Mucosa of descending colon (tissue), 3 donors: ENCODE measurements at regions not wholly inside any gene's neighbourhood (a gene's known extent, or its start where the extent isn't known, plus 50 kb on each side); places are given as distances from the start of the nearest gene placed in this dataset.
A peak's percentile ranks its signal among the peaks of the same experiment; 100 is the strongest.

Source experiments
- ATAC-seq: fragments of 200-7000 bp; cut with Tn5 transposase; one replicate; pipeline ENCODE4 v1.9.1; 2020; ENCODE audit warnings: mild to moderate bottlenecking, moderate library complexity
- DNase-seq, 3 donors: peaks; one replicate each; pipeline ENCODE4 v3.0.0-alpha.2; 2020
- H3K36me3 ChIP-seq: fragments of 200-600 bp; one replicate; pipeline ENCODE4 v1.8.0; 2021; ENCODE audit warnings: low read depth, mild to moderate bottlenecking
- H3K4me1 ChIP-seq: fragments of 200-600 bp; one replicate; pipeline ENCODE4 v1.8.0; 2021; ENCODE audit warnings: low read depth, mild to moderate bottlenecking
- H3K4me3 ChIP-seq: fragments of 200-600 bp; one replicate; pipeline ENCODE4 v1.8.0; 2021; ENCODE audit warnings: mild to moderate bottlenecking
- H3K9me3 ChIP-seq: fragments of 200-600 bp; one replicate; pipeline ENCODE4 v1.8.0; 2021; ENCODE audit warnings: mild to moderate bottlenecking
- intact Hi-C, 2 donors: fragments of 100-400 bp; cut with DNase I in 1 of 2; cut with micrococcal nuclease in 1 of 2; formaldehyde crosslinking; loops; one replicate each; pipeline versions ENCODE4 v1.11.0 to v1.11.1; 2022; cut with DNase I, micrococcal nuclease
- TF ChIP-seq, protein P1 (sequence below): fragments of 200-600 bp; IDR thresholded peaks from one replicate; pipeline ENCODE4 v1.8.0; 2022; ENCODE audit warnings: antibody characterized with exemption, mild to moderate bottlenecking
- donor health status: DM: no; HTN: no; CAD: no; lungs with moderate emphysema.
- donor health status: DM: no; HTN: no; CAD: no.
- donor health status: DM: no; HTN: yes; CAD: no.

DNA sequence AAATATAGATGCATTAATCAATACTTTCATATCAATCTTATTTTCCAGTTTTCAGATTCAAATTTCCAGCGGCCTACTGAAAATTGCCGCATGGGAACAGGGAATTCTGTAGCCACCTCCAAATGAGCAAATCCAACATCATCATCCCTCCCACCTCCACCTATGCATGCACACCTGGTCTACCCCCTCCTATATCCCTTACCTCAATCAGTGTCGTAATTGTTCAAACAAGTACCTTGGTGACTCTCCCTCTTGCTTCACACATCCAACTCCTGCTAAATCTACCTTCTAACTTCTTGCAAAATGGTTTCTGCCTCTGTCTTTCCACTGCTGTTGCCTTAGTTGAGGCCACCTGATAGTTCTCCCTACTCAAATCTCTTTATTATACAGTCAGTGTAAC lies 160.1 kb downstream of the SOX9 start:
- TF ChIP-seq, protein P1, sequence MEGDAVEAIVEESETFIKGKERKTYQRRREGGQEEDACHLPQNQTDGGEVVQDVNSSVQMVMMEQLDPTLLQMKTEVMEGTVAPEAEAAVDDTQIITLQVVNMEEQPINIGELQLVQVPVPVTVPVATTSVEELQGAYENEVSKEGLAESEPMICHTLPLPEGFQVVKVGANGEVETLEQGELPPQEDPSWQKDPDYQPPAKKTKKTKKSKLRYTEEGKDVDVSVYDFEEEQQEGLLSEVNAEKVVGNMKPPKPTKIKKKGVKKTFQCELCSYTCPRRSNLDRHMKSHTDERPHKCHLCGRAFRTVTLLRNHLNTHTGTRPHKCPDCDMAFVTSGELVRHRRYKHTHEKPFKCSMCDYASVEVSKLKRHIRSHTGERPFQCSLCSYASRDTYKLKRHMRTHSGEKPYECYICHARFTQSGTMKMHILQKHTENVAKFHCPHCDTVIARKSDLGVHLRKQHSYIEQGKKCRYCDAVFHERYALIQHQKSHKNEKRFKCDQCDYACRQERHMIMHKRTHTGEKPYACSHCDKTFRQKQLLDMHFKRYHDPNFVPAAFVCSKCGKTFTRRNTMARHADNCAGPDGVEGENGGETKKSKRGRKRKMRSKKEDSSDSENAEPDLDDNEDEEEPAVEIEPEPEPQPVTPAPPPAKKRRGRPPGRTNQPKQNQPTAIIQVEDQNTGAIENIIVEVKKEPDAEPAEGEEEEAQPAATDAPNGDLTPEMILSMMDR = no peak
- Histone ChIP-seq H3K9me3 (no peaks in the 10 kb centered on the region), H3K36me3 (no peaks in the 10 kb centered on the region), H3K4me1 (no peaks in the 10 kb centered on the region), H3K4me3 (no peak overlapping the region)
- DNase-seq (no peak), ATAC-seq (no peak)
- intact Hi-C loops = no loop called here

DNA sequence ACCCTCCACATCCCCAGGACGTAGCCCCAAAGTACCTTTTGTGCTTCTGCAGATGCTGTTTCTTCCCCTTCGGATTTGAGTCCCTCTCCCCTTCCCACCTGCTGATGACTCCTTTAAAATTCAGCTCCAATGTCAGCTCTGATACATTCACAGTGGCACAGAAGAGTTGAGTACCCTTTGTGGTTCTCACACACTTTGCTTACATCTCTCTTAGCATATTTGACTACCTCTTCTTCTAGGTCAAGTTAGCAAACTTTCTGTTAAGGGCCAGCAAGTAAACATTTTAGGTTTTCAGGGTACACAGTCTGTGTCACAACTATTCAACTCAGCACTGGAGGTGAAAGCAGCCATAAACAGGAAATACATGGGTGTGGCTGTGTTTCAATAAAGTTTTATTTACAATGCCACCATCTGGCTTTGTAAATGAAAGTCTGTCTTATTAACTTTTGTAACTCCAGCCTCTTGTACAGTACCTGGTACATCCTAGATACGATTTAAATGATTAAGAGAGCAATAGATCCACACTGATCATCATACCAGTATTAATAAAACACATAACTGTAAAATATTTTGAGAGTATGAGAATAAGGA lies 161.7 kb downstream of the SOX9 start:
- no peaks in the 10 kb centered on the region for H3K36me3 ChIP-seq
- TF ChIP-seq, protein P1 = no peak
- no peaks in the 10 kb centered on the region for H3K4me1 ChIP-seq
- DNase-seq (no peak), ATAC-seq (peak; percentile 40)
- intact Hi-C loops = no loop called here
- no peak overlapping the region for H3K4me3 ChIP-seq
- H3K9me3 ChIP-seq = no peaks in the 10 kb centered on the region

DNA sequence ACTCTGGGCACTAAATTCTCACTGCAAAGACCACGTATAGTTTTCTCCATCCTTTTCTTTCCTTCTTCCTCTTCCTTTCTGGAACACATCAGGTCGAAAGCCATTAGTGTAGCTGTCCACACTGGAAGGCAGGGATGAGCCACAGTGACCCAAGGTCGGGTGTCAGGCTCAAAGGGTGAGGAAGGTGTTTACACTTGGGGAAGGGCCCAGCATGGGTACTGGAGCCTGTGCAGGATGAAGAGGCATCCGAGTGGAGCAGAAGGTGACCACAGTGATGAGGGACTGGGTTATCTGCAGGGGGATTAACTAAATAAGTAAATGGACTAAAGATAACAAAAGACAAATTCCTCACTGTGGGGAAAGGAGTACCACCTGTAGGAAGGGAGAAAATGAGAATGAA lies 164.0 kb downstream of the SOX9 start:
- TF ChIP-seq, protein P1 = no peak
- no peak overlapping the region for H3K4me3 ChIP-seq
- H3K9me3 ChIP-seq = no peaks in the 10 kb centered on the region
- intact Hi-C loops = no loop called here
- DNase-seq (no peak), ATAC-seq (no peak)
- no peaks in the 10 kb centered on the region for H3K36me3 ChIP-seq
- H3K4me1 ChIP-seq = no peaks in the 10 kb centered on the region

DNA sequence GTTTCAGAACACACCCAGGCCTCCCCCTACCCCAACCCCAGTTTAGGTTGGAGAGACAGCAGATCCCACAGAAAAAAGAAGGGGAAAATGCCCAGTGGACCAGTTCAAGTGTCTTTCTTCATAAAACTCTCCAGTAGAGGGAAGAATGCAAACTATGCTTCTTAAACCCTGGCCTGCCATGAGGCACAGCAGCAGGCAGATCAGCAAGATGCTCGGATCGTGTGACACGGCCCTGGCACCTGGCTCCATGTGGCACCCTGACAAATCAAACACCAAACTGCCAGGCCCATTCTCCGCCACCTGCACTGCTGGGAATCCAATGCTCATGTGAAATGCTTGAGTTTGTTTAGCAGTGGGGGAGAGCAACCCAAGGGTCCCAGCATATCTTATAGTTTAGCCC lies 166.8 kb downstream of the SOX9 start:
- peak; percentile 52 for ATAC-seq
- intact Hi-C loops = no loop called here
- TF ChIP-seq, protein P1 = no peak
- no peak for DNase-seq
- H3K4me1 ChIP-seq = no peaks in the 10 kb centered on the region
- H3K9me3 ChIP-seq = no peaks in the 10 kb centered on the region
- H3K4me3 ChIP-seq = no peak overlapping the region
- H3K36me3 ChIP-seq = no peaks in the 10 kb centered on the region

DNA sequence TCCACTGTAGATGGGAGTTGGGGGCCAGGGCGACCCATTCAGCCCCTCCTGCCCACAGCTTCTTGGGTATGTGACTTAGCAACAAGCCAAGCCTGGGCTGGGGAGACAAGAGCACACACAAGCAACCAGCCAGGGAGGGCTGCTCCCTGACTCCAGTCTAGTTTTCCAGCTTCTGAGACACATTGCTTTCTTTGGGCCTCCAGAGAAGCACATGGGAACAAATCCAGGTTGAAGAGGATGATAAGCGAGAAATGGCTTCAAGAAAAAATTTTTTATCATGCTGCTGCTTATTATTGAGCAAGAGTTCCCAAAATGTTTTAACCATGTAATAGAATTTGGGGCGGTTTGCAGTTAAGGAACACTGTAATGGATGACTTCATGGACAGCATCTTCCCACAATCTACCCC lies 173.7 kb downstream of the SOX9 start:
- ATAC-seq = no peak
- no peak overlapping the region for H3K4me3 ChIP-seq
- intact Hi-C loops = no loop called here

More for the DNA sequence above, 173.7 kb downstream of the SOX9 start:
- Histone ChIP-seq H3K9me3 (no peaks in the 10 kb centered on the region), H3K36me3 (no peaks in the 10 kb centered on the region), H3K4me1 (no peaks in the 10 kb centered on the region)
- TF ChIP-seq, protein P1 = no peak
- no peak for DNase-seq
